Naive B cell (primary cell): ENCODE measurements at regions not wholly inside any gene's neighbourhood (a gene's known extent, or its start where the extent isn't known, plus 50 kb on each side); places are given as distances from the start of the nearest gene placed in this dataset.
A peak's percentile ranks its signal among the peaks of the same experiment; 100 is the strongest.

ENCODE experiments used
- ATAC-seq, 2 donors: fragments of 150-1000 bp; cut with Tn5 transposase; 2 replicates each; pipeline ENCODE4 v1.10.0; 2021; ENCODE audit warnings: low read depth in 2 of 2, mild to moderate bottlenecking in 2 of 2, moderate library complexity in 2 of 2
- DNase-seq: peaks from one replicate; pipeline ENCODE4 v3.0.0; 2022
- H3K27ac Mint-ChIP-seq, 6 donors: one replicate each; pipeline ENCODE4 v1.8.0; 2020 to 2022; ENCODE audit warnings: mild to moderate bottlenecking in 6 of 6, mixed read lengths in 6 of 6, moderate library complexity in 5 of 6, inconsistent platforms in 2 of 6
- H3K27me3 Mint-ChIP-seq, 3 donors: one replicate each; pipeline ENCODE4 v1.8.0; 2021 to 2022; ENCODE audit warnings: mixed read lengths in 3 of 3, mild to moderate bottlenecking in 1 of 3
- H3K36me3 Mint-ChIP-seq, 2 donors: one replicate each; pipeline ENCODE4 v1.8.0; 2020 to 2022; ENCODE audit warnings: mixed read lengths in 2 of 2, inconsistent platforms in 1 of 2, mild to moderate bottlenecking in 1 of 2
- H3K4me1 Mint-ChIP-seq, 3 donors: one replicate each; pipeline ENCODE4 v1.8.0; 2020 to 2022; ENCODE audit warnings: mixed read lengths in 3 of 3, inconsistent platforms in 1 of 3, mild to moderate bottlenecking in 1 of 3, moderate library complexity in 1 of 3
- H3K4me3 Mint-ChIP-seq, 8 donors: one replicate each; pipeline ENCODE4 v1.8.0; 2020 to 2022; ENCODE audit warnings: mild to moderate bottlenecking in 8 of 8, mixed read lengths in 8 of 8, moderate library complexity in 8 of 8, inconsistent platforms in 2 of 8
- H3K9me3 Mint-ChIP-seq, 7 donors: one replicate each; pipeline ENCODE4 v1.8.0; 2020 to 2022; ENCODE audit warnings: mixed read lengths in 7 of 7, mild to moderate bottlenecking in 5 of 7, inconsistent platforms in 2 of 7, moderate library complexity in 1 of 7

GRCh38 chr1:106226550-106226949 is 829.9 kb upstream of the PRMT6 start:
- Mint-ChIP-seq H3K27me3 (no peaks in the 10 kb centered on the region), H3K27ac (no peak overlapping the region), H3K9me3 (no peaks in the 10 kb centered on the region), H3K36me3 (no peaks in the 10 kb centered on the region), H3K4me1 (no peaks in the 10 kb centered on the region), H3K4me3 (no peak overlapping the region)
- no peak for DNase-seq
- no peak for ATAC-seq

GRCh38 chr1:106232128-106232527 is 824.3 kb upstream of the PRMT6 start:
- Mint-ChIP-seq H3K4me3 (no peak overlapping the region), H3K27ac (no peak overlapping the region), H3K4me1 (no peaks in the 10 kb centered on the region), H3K36me3 (no peaks in the 10 kb centered on the region), H3K9me3 (peaks cover 0 to 6% (median 0%) of the 10 kb centered on the region in 7 donors), H3K27me3 (no peaks in the 10 kb centered on the region)
- ATAC-seq: no peak
- no peak for DNase-seq

- H3K27ac Mint-ChIP-seq: no peak overlapping the region
- ATAC-seq: no peak
Observed at GRCh38 chr1:106233511-106233910, 823.0 kb upstream of the PRMT6 start.

GRCh38 chr1:106249365-106249764 is 807.1 kb upstream of the PRMT6 start:
- H3K4me3 Mint-ChIP-seq: no peak overlapping the region
- H3K36me3 Mint-ChIP-seq: no peaks in the 10 kb centered on the region
- DNase-seq (no peak), ATAC-seq (no peak)
- no peak overlapping the region for H3K27ac Mint-ChIP-seq
- H3K4me1 Mint-ChIP-seq: no peaks in the 10 kb centered on the region
- peaks cover 0 to 11% (median 0%) of the 10 kb centered on the region in 7 donors for H3K9me3 Mint-ChIP-seq
- no peaks in the 10 kb centered on the region for H3K27me3 Mint-ChIP-seq

More at GRCh38 chr1:106233511-106233910, 823.0 kb upstream of the PRMT6 start:
- peaks cover 0 to 6% (median 0%) of the 10 kb centered on the region in 7 donors for H3K9me3 Mint-ChIP-seq
- DNase-seq: no peak
- H3K4me1 Mint-ChIP-seq: no peaks in the 10 kb centered on the region
- no peaks in the 10 kb centered on the region for H3K36me3 Mint-ChIP-seq
- no peak overlapping the region for H3K4me3 Mint-ChIP-seq
- H3K27me3 Mint-ChIP-seq: no peaks in the 10 kb centered on the region

- no peaks in the 10 kb centered on the region for H3K4me1 Mint-ChIP-seq
- ATAC-seq: no peak
- H3K4me3 Mint-ChIP-seq: no peak overlapping the region
- H3K27ac Mint-ChIP-seq: no peak overlapping the region
- H3K27me3 Mint-ChIP-seq: no peaks in the 10 kb centered on the region
- DNase-seq: no peak
- peaks cover 0 to 11% (median 0%) of the 10 kb centered on the region in 7 donors for H3K9me3 Mint-ChIP-seq
- no peaks in the 10 kb centered on the region for H3K36me3 Mint-ChIP-seq
Observed at GRCh38 chr1:106249810-106250209, 806.7 kb upstream of the PRMT6 start.

GRCh38 chr1:106254748-106255147 is 801.7 kb upstream of the PRMT6 start:
- no peaks in the 10 kb centered on the region for H3K36me3 Mint-ChIP-seq
- no peaks in the 10 kb centered on the region for H3K27me3 Mint-ChIP-seq
- no peak overlapping the region for H3K4me3 Mint-ChIP-seq
- DNase-seq (no peak), ATAC-seq (no peak)
- no peaks in the 10 kb centered on the region for H3K4me1 Mint-ChIP-seq
- H3K27ac Mint-ChIP-seq: no peak overlapping the region
- H3K9me3 Mint-ChIP-seq: peaks cover 0 to 5% (median 2%) of the 10 kb centered on the region in 7 donors

GRCh38 chr1:106266786-106267185 is 789.7 kb upstream of the PRMT6 start:
- Mint-ChIP-seq H3K4me1 (peaks cover 0 to 4% (median 0%) of the 10 kb centered on the region in 3 donors), H3K36me3 (no peaks in the 10 kb centered on the region), H3K9me3 (peaks cover 0 to 7% (median 3%) of the 10 kb centered on the region in 7 donors), H3K4me3 (no peak overlapping the region), H3K27me3 (no peaks in the 10 kb centered on the region), H3K27ac (no peak overlapping the region)
- ATAC-seq: no peak
- DNase-seq: no peak

- DNase-seq (no peak), ATAC-seq (peak in 1 of 2 donors; percentile 33)
- Mint-ChIP-seq H3K9me3 (peaks cover 0 to 7% (median 3%) of the 10 kb centered on the region in 7 donors), H3K27me3 (no peaks in the 10 kb centered on the region), H3K4me1 (peaks cover 0 to 4% (median 0%) of the 10 kb centered on the region in 3 donors), H3K4me3 (no peak overlapping the region), H3K27ac (no peak overlapping the region), H3K36me3 (no peaks in the 10 kb centered on the region)
Observed at GRCh38 chr1:106268070-106268469, 788.4 kb upstream of the PRMT6 start.

- Mint-ChIP-seq H3K4me1 (no peaks in the 10 kb centered on the region), H3K9me3 (peaks cover 0 to 1% (median 0%) of the 10 kb centered on the region in 7 donors), H3K36me3 (no peaks in the 10 kb centered on the region), H3K27me3 (no peaks in the 10 kb centered on the region), H3K4me3 (no peak overlapping the region), H3K27ac (no peak overlapping the region)
- DNase-seq (no peak), ATAC-seq (no peak)
Observed at GRCh38 chr1:106276871-106277270, 779.6 kb upstream of the PRMT6 start.

- ATAC-seq: no peak
- H3K27ac Mint-ChIP-seq: no peak overlapping the region
- H3K27me3 Mint-ChIP-seq: no peaks in the 10 kb centered on the region
- peaks cover 0 to 1% (median 0%) of the 10 kb centered on the region in 7 donors for H3K9me3 Mint-ChIP-seq
- no peaks in the 10 kb centered on the region for H3K36me3 Mint-ChIP-seq
- DNase-seq: no peak
- H3K4me1 Mint-ChIP-seq: no peaks in the 10 kb centered on the region
- H3K4me3 Mint-ChIP-seq: no peak overlapping the region
Observed at GRCh38 chr1:106277786-106278185, 778.7 kb upstream of the PRMT6 start.

- no peaks in the 10 kb centered on the region for H3K27me3 Mint-ChIP-seq
- H3K9me3 Mint-ChIP-seq: no peaks in the 10 kb centered on the region
- H3K36me3 Mint-ChIP-seq: no peaks in the 10 kb centered on the region
- ATAC-seq (no peak), DNase-seq (no peak)
- no peak overlapping the region for H3K4me3 Mint-ChIP-seq
- H3K4me1 Mint-ChIP-seq: no peaks in the 10 kb centered on the region
- H3K27ac Mint-ChIP-seq: no peak overlapping the region
Observed at GRCh38 chr1:106278716-106279115, 777.8 kb upstream of the PRMT6 start.

- Mint-ChIP-seq H3K36me3 (no peaks in the 10 kb centered on the region), H3K4me1 (no peaks in the 10 kb centered on the region), H3K9me3 (peaks cover 0 to 5% (median 2%) of the 10 kb centered on the region in 7 donors), H3K4me3 (no peak overlapping the region), H3K27ac (peak overlapping the region in 1 of 6 donors; percentile 51), H3K27me3 (no peaks in the 10 kb centered on the region)
- ATAC-seq: no peak
- DNase-seq: no peak
Observed at GRCh38 chr1:106289265-106289928, 767.1 kb upstream of the PRMT6 start.

GRCh38 chr1:106290805-106291501 is 765.5 kb upstream of the PRMT6 start:
- no peak for DNase-seq
- no peak for ATAC-seq
- no peaks in the 10 kb centered on the region for H3K36me3 Mint-ChIP-seq
- H3K9me3 Mint-ChIP-seq: peaks cover 0 to 5% (median 0%) of the 10 kb centered on the region in 7 donors
- no peak overlapping the region for H3K27ac Mint-ChIP-seq
- H3K4me3 Mint-ChIP-seq: no peak overlapping the region
- H3K4me1 Mint-ChIP-seq: no peaks in the 10 kb centered on the region
- no peaks in the 10 kb centered on the region for H3K27me3 Mint-ChIP-seq

GRCh38 chr1:106292130-106292529 is 764.3 kb upstream of the PRMT6 start:
- Mint-ChIP-seq H3K27ac (no peak overlapping the region), H3K36me3 (no peaks in the 10 kb centered on the region), H3K4me1 (no peaks in the 10 kb centered on the region), H3K27me3 (no peaks in the 10 kb centered on the region), H3K9me3 (peaks cover 0 to 3% (median 0%) of the 10 kb centered on the region in 7 donors), H3K4me3 (no peak overlapping the region)
- DNase-seq (no peak), ATAC-seq (no peak)
